Stimulated activated memory B cell treated with anti-CD40 and anti-IgM and Interleukin-4, amounts not matched to agents 10 μg/mL and 1 μg/mL and 100 μg/mL, for 72 hours (primary cell): ENCODE measurements at regions not wholly inside any gene's neighbourhood (a gene's known extent, or its start where the extent isn't known, plus 50 kb on each side); places are given as distances from the start of the nearest gene placed in this dataset.
A peak's percentile ranks its signal among the peaks of the same experiment; 100 is the strongest.

Source experiments
- ATAC-seq: fragments of 150-1000 bp; cut with Tn5 transposase; 2 replicates; pipeline ENCODE4 v1.10.0; 2021
- H3K27ac Mint-ChIP-seq: one replicate; pipeline ENCODE4 v1.8.0; 2022; ENCODE audit warnings: mild to moderate bottlenecking, mixed read lengths
- H3K27me3 Mint-ChIP-seq: one replicate; pipeline ENCODE4 v1.8.0; 2022; ENCODE audit warnings: mixed read lengths
- H3K36me3 Mint-ChIP-seq: one replicate; pipeline ENCODE4 v1.8.0; 2022; ENCODE audit warnings: mixed read lengths
- H3K4me1 Mint-ChIP-seq: one replicate; pipeline ENCODE4 v1.8.0; 2022; ENCODE audit warnings: mixed read lengths
- H3K4me3 Mint-ChIP-seq: one replicate; pipeline ENCODE4 v1.8.0; 2022; ENCODE audit warnings: mild to moderate bottlenecking, moderate library complexity, mixed read lengths
- H3K9me3 Mint-ChIP-seq: one replicate; pipeline ENCODE4 v1.8.0; 2022; ENCODE audit warnings: mixed read lengths

- ATAC-seq = no peak
- peaks cover 4% of the 10 kb centered on the region for H3K9me3 Mint-ChIP-seq
- H3K4me1 Mint-ChIP-seq = no peaks in the 10 kb centered on the region
- H3K27me3 Mint-ChIP-seq = no peaks in the 10 kb centered on the region
- no peaks in the 10 kb centered on the region for H3K36me3 Mint-ChIP-seq
- no peak overlapping the region for H3K27ac Mint-ChIP-seq
- no peak overlapping the region for H3K4me3 Mint-ChIP-seq
These were observed 186.8 kb upstream of the PRLR start for GRCh38 chr5:35417040-35417439.

DNA sequence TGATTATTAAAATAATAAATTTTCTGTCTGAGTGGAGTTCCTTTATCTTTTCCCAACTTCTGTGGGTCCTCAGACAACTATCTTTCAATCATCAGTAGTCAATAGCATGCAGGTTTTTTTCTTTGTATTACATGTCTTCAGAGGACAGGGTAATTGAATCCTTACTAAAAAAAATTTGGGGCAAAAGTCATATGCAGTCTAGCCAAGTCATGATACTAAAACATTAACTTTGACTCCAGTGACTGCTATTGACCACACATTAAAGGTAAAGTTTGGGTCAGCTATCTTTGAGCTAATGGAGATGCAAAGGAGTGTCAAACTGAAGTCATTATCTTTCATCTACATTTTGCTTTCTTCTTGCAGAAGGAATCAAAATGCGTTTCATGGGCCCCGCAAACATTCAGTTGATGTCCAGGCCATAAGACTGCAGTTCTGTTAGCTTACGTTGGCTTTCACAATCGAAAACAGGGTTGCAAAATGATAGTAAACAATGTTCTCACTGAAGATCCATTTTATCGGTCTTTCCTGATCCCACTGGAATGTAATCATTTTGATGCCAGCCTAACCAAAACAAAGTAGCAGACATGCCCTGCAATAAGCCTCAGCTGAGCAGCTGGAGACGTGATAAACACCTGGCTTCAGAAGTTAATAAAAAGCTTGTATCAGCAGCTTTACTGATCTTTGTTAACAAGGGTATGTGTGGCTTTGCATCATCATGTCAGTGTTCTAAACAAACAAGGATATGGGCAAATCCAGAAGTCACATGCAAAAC lies 186.1 kb upstream of the PRLR start:
- Mint-ChIP-seq H3K4me1 (no peaks in the 10 kb centered on the region), H3K36me3 (no peaks in the 10 kb centered on the region), H3K4me3 (no peak overlapping the region), H3K27me3 (no peaks in the 10 kb centered on the region), H3K27ac (no peak overlapping the region), H3K9me3 (peaks cover 4% of the 10 kb centered on the region)
- ATAC-seq = no peak

- Mint-ChIP-seq H3K36me3 (no peaks in the 10 kb centered on the region), H3K4me1 (no peaks in the 10 kb centered on the region), H3K27me3 (no peaks in the 10 kb centered on the region), H3K4me3 (no peak overlapping the region), H3K9me3 (peaks cover 7% of the 10 kb centered on the region), H3K27ac (no peak overlapping the region)
- ATAC-seq = no peak
These were observed 185.0 kb upstream of the PRLR start for GRCh38 chr5:35415309-35415708.

DNA sequence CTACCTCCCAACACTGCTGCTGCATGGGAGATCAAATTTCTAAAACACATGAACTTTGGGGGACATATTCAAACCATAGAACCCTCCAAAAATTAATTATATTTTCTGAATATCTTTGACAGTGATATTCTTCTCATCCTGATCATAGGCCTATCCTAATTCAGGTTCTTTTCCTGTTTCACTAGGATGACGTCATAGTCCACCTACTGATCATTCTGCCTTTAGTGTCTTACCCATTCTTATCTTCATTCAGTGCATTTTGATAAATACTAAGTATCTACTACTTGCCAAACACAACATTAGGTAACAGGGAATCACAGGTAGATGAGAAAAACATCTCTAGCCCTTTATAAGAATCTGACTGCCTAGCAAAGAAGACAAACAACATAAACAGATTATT lies 179.1 kb upstream of the PRLR start:
- H3K4me1 Mint-ChIP-seq = no peaks in the 10 kb centered on the region
- no peaks in the 10 kb centered on the region for H3K27me3 Mint-ChIP-seq
- H3K36me3 Mint-ChIP-seq = no peaks in the 10 kb centered on the region
- peaks cover 10% of the 10 kb centered on the region for H3K9me3 Mint-ChIP-seq
- no peak overlapping the region for H3K27ac Mint-ChIP-seq
- no peak for ATAC-seq
- H3K4me3 Mint-ChIP-seq = no peak overlapping the region

- Mint-ChIP-seq H3K9me3 (peaks cover 10% of the 10 kb centered on the region), H3K4me1 (no peaks in the 10 kb centered on the region), H3K36me3 (no peaks in the 10 kb centered on the region), H3K27ac (no peak overlapping the region), H3K4me3 (no peak overlapping the region), H3K27me3 (no peaks in the 10 kb centered on the region)
- no peak for ATAC-seq
These were observed 177.9 kb upstream of the PRLR start for GRCh38 chr5:35408146-35408545.

DNA sequence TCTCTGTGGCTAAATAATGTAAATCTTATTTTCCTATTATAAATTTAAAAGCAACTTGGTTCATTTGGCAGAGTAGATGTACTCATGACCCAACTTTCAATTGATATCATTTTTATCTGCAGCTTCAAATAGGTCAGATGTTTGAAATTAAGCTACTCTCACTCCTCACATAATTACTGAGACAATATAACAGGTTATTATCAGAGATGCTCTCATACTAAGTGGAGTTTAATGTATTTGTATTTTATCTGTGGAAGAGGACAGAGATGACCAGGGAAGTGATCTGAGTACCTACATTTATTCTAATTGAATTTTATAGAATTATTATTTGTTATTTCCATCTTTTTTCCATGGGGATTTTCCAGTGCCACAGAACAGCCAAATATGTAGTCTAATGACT lies 177.4 kb upstream of the PRLR start:
- Mint-ChIP-seq H3K27ac (no peak overlapping the region), H3K9me3 (peaks cover 8% of the 10 kb centered on the region)
- ATAC-seq = no peak

DNA sequence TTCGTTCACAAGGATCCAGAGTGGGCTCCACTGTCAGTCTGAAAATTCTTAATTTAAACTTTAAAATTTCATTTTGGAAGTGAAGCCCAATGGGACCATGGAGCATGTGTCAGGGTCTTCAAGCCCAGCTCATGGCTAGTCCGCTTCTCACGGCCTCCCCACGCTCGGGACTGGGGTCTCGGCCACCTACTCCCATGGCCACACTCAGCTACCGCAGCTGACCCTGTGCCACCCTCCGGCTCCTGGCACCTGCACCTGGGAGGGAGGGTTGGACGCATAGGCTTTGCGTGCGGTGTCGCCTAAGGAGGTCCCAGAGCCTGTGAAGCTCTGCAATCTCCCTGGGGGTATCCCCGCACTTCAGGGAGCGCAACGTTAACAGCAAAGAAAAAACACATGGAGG lies 175.7 kb upstream of the PRLR start:
- Mint-ChIP-seq H3K4me1 (no peaks in the 10 kb centered on the region), H3K27me3 (no peaks in the 10 kb centered on the region), H3K4me3 (no peak overlapping the region), H3K36me3 (no peaks in the 10 kb centered on the region), H3K27ac (no peak overlapping the region), H3K9me3 (peaks cover 4% of the 10 kb centered on the region)
- ATAC-seq = no peak

More for the DNA sequence above, 177.4 kb upstream of the PRLR start:
- Mint-ChIP-seq H3K4me1 (no peaks in the 10 kb centered on the region), H3K36me3 (no peaks in the 10 kb centered on the region), H3K27me3 (no peaks in the 10 kb centered on the region), H3K4me3 (no peak overlapping the region)

DNA sequence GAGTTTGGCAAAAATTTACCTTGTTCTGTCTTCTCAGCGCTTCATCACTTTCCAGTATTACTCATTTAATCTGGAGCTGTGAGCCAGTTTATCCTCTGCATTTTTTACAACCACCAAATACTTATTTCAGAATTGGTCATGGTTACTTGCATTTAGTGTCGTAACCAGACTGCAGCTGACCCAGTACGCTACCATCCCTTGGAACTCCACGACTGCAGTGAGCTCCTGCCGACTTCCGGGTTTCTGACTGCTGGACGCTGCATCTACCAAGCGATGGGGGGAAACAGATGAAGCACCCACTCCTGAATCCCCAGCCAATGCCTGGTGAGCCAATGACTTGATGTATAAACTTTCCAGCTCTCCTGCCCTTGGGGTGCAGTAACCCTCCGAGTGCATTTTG lies 174.4 kb upstream of the PRLR start:
- H3K27ac Mint-ChIP-seq = no peak overlapping the region
- H3K36me3 Mint-ChIP-seq = no peaks in the 10 kb centered on the region
- ATAC-seq = no peak

GRCh38 chr5:35393901-35394300 lies 163.6 kb upstream of the PRLR start:
- ATAC-seq = peak; percentile 47

More for the DNA sequence above, 174.4 kb upstream of the PRLR start:
- Mint-ChIP-seq H3K9me3 (peaks cover 3% of the 10 kb centered on the region), H3K27me3 (no peaks in the 10 kb centered on the region), H3K4me1 (no peaks in the 10 kb centered on the region), H3K4me3 (no peak overlapping the region)

DNA sequence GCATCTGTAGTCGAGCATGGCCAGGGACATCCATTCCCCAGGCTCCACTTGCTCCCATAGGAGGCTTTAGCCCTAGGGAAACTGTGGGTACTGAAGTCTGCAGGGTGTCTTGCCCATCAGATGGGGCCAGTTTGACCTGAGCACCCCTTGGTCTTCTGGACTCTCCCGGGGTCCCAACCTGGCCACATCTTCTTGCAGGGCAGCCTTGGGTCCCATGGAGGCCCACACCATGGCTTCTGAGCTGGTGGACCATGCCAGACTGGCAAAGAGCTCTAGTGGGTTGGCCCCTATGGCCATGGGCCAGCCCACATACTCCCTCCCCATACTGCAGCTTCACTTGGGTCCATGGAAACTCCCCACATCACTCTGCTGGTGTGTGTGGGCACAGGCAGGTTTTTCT lies 154.4 kb upstream of the PRLR start:
- Mint-ChIP-seq H3K4me3 (no peak overlapping the region), H3K4me1 (no peaks in the 10 kb centered on the region), H3K27ac (no peak overlapping the region), H3K36me3 (no peaks in the 10 kb centered on the region), H3K9me3 (peaks cover 2% of the 10 kb centered on the region), H3K27me3 (peaks cover 6% of the 10 kb centered on the region)
- ATAC-seq = no peak

More at GRCh38 chr5:35393901-35394300, 163.6 kb upstream of the PRLR start:
- H3K27ac Mint-ChIP-seq = no peak overlapping the region
- no peak overlapping the region for H3K4me3 Mint-ChIP-seq
- H3K4me1 Mint-ChIP-seq = peaks cover 7% of the 10 kb centered on the region
- H3K9me3 Mint-ChIP-seq = peaks cover 12% of the 10 kb centered on the region
- H3K36me3 Mint-ChIP-seq = no peaks in the 10 kb centered on the region
- no peaks in the 10 kb centered on the region for H3K27me3 Mint-ChIP-seq

GRCh38 chr5:35383041-35383440 lies 152.8 kb upstream of the PRLR start:
- H3K27me3 Mint-ChIP-seq = peaks cover 8% of the 10 kb centered on the region
- no peak overlapping the region for H3K27ac Mint-ChIP-seq

DNA sequence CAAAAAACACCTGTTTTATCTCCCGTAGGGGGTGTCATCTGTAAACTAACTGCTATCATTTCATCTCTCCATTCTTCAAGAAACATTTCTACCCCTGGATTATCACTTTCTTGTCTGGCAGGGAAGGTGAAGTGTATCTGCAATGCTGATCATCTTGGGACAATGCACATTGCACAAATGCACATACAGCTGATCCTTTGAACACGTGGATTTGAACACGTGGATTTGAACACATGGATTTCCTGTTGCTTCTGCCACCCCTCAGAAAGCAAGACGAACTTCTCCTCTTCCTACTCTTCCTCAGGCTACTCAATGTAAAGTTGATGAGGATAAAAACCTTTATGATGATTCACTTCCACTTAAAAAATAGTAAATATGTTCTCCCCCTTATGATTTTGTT lies 147.4 kb upstream of the PRLR start:
- Mint-ChIP-seq H3K4me1 (no peaks in the 10 kb centered on the region), H3K27me3 (peaks cover 15% of the 10 kb centered on the region), H3K4me3 (no peak overlapping the region), H3K36me3 (no peaks in the 10 kb centered on the region), H3K27ac (no peak overlapping the region), H3K9me3 (no peaks in the 10 kb centered on the region)
- no peak for ATAC-seq

More at GRCh38 chr5:35383041-35383440, 152.8 kb upstream of the PRLR start:
- no peak for ATAC-seq
- no peak overlapping the region for H3K4me3 Mint-ChIP-seq
- no peaks in the 10 kb centered on the region for H3K9me3 Mint-ChIP-seq
- no peaks in the 10 kb centered on the region for H3K4me1 Mint-ChIP-seq
- no peaks in the 10 kb centered on the region for H3K36me3 Mint-ChIP-seq

DNA sequence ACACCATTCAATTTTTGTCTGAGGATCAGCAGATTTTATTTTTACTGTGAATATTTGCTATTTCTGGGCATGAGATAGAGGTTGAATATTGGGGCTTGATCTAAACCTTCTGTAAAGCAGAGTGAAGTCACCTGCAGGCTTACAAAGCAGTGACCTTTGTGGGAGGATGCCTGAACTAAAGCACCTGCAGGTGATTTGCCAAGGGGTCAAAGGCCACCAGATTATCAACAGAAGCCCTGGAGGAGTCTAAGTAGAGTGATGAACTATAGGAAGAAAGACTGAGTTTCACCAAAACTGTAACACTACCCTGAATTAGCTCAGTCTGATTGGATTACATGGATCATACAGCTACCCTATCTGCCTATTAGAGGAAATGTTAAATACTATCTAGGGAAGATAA lies 144.3 kb upstream of the PRLR start:
- peaks cover 15% of the 10 kb centered on the region for H3K27me3 Mint-ChIP-seq
- no peaks in the 10 kb centered on the region for H3K4me1 Mint-ChIP-seq
- ATAC-seq = no peak
- H3K36me3 Mint-ChIP-seq = no peaks in the 10 kb centered on the region
- H3K4me3 Mint-ChIP-seq = no peak overlapping the region
- no peaks in the 10 kb centered on the region for H3K9me3 Mint-ChIP-seq
- H3K27ac Mint-ChIP-seq = no peak overlapping the region

- ATAC-seq = no peak
- Mint-ChIP-seq H3K4me1 (no peaks in the 10 kb centered on the region), H3K9me3 (no peaks in the 10 kb centered on the region), H3K4me3 (no peak overlapping the region), H3K36me3 (no peaks in the 10 kb centered on the region), H3K27me3 (peaks cover 15% of the 10 kb centered on the region), H3K27ac (no peak overlapping the region)
These were observed 143.0 kb upstream of the PRLR start for GRCh38 chr5:35373249-35373648.

DNA sequence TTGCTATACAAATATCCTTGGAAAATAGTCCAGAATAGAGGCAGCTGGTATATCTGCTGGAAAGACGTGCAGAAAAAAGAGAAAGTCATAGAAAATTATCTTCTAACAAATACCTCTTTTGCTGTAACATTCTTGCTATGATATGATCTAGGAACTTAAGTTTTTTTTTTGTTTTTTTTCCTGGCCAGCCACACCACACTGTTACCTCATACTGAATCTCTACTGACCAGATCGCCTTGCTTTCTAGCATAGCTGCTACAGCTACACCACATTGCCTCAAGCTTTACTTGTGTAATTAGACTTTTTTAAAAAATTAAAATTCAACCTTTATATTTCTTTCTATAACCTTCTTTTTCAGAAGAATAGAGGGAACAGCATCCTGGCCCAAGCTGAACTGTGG lies 142.2 kb upstream of the PRLR start:
- ATAC-seq = no peak
- no peaks in the 10 kb centered on the region for H3K4me1 Mint-ChIP-seq
- no peaks in the 10 kb centered on the region for H3K9me3 Mint-ChIP-seq
- H3K27me3 Mint-ChIP-seq = peaks cover 8% of the 10 kb centered on the region
- H3K36me3 Mint-ChIP-seq = no peaks in the 10 kb centered on the region
- no peak overlapping the region for H3K4me3 Mint-ChIP-seq
- H3K27ac Mint-ChIP-seq = no peak overlapping the region

DNA sequence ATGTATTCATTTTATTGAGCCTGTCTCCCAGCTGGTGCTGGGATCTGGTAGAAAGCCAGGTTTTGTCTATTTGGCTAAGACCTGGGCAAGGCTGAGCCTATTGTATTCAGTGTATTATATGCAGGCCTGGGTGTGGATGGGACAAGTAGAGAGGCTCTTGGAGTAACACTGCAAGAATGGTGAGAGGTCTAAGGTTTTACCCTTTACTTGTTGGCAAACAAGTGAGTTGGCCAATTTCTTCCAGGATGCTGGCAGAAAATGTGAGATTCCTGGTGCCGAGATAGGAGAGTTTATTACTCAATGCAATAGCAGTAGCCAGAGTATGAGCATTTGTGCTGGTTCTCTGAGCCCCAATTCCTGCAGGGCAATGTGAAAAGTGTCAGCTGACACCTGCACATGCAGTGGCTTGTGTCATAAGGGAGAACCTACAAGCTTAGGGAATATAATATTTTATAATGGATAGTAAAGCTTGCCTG lies 141.7 kb upstream of the PRLR start:
- ATAC-seq = no peak
- Mint-ChIP-seq H3K4me1 (no peaks in the 10 kb centered on the region), H3K9me3 (no peaks in the 10 kb centered on the region), H3K27me3 (peaks cover 3% of the 10 kb centered on the region), H3K4me3 (no peak overlapping the region), H3K27ac (no peak overlapping the region), H3K36me3 (no peaks in the 10 kb centered on the region)
